ENCODE measurements at regions not wholly inside any gene's neighbourhood (a gene's known extent, or its start where the extent isn't known, plus 50 kb on each side); places are given as distances from the start of the nearest gene placed in this dataset.
"Not testable (repeated sequence)": the region's sequence is repeated elsewhere in the genome, so short reads cannot be mapped to it uniquely, and the experiment has no call there.

DNA sequence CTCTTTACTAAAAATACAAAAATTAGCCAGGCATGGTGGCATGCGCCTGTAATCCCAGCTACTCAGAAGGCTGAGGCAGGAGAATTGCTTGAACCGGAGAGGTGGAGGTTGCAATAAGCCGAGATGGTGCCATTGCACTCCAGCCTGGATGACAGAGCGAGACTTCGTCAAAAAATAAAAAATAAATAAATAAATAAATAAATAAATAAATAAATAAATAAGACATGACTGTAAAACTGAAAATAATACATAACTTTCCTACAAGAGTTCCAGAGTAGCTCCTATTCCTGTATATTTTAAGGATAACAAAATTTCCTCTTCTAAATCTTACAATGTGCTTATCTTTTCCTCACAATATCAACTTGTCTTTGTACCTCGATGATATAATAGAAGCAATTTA is 549.4 kb downstream of the TRAM1L1 start:
- not testable (repeated sequence) for DNase-seq

DNA sequence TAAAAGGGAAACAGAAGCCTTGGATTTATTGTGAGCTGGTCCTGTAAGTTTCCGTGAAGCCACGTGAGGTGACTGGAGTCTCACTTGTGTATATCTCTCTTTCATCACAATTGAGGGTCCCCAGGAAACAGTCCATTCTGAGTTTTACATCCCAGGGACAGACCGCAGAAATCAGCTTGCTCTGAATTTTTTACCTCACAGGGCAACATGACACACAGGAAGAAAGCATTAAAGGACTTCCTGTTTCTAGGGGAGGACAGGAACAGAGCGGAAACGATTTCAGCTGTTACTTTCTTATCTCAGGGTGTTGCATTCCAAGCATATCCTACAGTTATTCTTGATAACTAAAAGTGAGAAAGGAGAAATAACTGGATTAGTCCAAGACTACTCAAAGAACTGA is 553.5 kb downstream of the TRAM1L1 start:
- no peak for DNase-seq

GRCh38 chr4:116531026-116531425 is 554.4 kb downstream of the TRAM1L1 start:
- DNase-seq = no peak

DNA sequence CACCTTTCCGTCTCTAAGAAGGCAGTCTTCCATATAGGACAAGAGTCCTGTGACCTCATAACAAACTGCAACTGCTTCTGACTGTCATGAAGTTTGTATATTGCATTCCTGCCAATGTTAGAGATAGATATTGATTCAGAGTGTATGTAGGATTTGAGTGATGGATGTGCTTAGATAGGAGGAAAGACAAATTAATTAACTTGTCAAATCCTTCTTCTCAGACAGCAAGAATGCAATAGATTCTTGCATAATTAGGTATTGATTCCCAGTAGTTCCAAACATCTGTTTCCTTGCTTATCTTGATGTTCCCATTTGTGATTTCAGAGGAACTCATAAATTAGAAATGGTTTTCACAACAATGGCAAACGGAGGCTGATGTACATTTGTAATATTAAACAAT is 555.3 kb downstream of the TRAM1L1 start:
- no peak for DNase-seq

GRCh38 chr4:116529129-116529528 is 556.2 kb downstream of the TRAM1L1 start:
- DNase-seq = no peak

DNA sequence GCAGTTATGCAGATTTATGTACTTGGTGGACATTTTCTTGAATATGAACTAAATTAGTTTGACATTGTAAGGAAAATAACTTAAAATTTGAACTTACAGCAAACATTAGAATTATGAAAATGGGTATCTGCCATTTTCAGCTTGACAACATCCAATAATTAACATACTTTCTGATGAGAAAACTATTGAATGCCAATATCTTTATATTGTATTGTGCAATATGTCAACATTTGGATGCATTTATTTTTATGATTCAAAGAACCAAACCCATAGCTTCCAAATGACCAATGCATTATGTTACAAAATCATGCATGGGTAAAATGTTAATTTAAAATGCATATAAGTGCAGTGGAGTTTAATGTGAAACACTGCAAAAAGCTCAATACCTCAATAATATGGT is 562.5 kb downstream of the TRAM1L1 start:
- DNase-seq = no peak

- DNase-seq = no peak
Observed at GRCh38 chr4:116520886-116521285, 564.5 kb downstream of the TRAM1L1 start.

DNA sequence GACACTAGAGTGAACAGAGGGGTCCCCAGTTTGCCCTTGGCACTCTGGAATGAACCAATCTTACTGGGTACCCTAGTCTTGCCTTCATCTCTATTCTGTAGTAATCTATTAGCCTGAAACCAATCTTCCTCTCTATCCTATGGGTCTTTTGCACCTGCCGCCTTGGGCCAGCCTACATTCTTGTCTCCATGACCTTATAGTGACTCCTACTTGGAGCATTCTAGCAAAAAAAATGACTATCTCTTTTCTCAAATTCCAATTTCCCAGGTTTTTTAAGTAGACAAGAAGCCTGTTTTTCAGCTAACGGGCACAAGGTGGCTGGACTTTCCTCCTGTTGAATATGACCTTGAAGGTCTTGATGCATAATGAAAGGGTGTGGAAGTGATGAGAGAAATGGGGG is 568.7 kb downstream of the TRAM1L1 start:
- DNase-seq = no peak

DNA sequence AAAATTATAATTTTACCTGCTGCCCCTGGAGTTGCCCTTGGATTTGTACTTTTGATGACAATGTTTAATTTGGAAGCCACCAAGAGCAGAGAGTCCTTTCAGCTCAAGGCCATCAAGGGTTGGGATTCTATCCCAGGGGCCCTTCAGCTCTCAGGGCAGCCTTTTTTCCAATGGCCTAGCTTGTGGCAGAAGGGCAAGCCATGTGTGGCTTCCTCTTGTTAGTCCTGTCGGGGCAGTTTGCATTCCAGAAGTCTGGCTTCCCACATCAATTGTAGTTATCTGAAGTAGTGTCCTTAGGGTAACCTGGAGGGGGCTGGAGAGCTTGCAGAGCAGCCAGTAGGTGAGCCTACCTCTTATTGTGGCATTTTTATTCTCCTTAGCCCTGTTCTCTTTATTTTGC is 569.4 kb downstream of the TRAM1L1 start:
- peak; percentile 89 for DNase-seq

DNA sequence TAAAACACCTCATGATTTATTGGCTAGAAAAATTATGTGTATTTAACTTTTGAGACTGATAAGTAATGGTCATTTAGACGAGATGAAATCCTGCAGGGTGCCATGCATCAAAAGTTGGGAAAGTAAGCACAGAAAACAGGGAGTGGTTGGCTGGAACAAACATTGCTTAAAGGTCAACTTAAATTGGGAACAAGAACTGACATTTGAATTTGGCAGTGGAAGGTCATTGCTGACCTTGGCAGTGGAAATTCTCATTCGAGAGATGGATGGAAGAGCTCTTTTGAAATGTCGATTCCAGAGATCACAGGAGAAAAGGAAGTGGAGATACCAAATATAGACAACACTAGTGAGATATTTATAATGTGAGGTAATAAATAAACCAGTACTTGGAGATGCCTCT is 572.8 kb downstream of the TRAM1L1 start:
- DNase-seq = no peak

GRCh38 chr4:116501954-116502353 is 583.4 kb downstream of the TRAM1L1 start:
- DNase-seq = peak; percentile 87

DNA sequence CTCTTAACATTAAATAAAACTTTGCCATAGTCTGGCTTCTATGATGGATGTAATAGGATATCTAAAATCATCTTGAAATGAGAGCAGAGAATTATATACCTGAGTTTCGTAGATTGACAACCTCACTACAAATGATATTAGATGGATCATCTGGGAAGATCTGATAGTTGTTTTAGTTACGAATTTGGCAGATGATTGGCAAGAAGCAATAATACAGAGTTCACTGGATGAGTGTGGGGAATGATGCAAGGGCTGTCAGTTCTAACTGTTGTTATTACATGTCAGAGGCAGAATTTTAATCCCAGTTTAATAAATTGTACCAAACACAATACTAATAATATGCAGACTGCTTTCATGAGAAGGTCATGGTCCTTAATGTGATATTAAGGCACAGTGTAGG is 585.2 kb downstream of the TRAM1L1 start:
- DNase-seq = no peak

- DNase-seq = no peak
Observed at GRCh38 chr4:116489739-116490138, 595.6 kb downstream of the TRAM1L1 start.

DNA sequence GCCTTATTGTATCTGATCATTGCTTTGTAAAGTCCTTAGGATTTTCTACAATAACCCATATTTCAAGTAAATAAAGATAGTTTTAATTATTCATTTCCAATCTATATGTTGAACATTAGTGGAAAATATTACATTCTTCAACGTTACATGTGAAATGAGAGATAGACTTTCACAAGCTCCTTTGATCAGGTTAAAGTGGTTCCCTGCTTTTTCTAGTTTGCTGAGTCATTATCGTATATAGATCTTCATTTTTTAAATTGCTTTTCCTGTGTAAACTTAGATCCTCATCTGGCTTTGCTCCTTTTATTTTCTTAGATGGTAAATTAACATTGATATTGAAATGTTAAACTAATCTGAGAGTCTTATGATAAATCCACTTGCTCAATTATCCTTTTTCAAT is 599.0 kb downstream of the TRAM1L1 start:
- DNase-seq = no peak

DNA sequence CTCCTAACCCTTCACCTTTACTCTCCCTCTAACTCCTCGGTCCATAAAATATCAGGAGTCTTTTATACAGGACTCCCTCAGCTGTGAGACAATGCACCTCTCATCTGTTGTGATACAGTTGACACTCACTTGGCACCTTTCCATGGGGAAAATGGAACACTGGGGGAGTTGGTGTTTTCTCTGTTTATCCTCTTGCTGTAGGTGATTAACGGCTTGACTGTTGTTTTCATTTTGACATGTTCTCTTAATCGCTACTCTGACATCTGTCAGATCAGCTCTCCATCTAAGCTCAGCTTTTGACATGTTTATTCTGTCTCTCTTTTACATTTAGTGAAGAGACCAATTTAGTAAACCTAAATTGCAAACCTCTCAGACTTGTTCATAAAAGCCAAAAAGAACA is 604.8 kb downstream of the TRAM1L1 start:
- no peak for DNase-seq

- no peak for DNase-seq
Observed at GRCh38 chr4:116478343-116478742, 607.0 kb downstream of the TRAM1L1 start.

DNA sequence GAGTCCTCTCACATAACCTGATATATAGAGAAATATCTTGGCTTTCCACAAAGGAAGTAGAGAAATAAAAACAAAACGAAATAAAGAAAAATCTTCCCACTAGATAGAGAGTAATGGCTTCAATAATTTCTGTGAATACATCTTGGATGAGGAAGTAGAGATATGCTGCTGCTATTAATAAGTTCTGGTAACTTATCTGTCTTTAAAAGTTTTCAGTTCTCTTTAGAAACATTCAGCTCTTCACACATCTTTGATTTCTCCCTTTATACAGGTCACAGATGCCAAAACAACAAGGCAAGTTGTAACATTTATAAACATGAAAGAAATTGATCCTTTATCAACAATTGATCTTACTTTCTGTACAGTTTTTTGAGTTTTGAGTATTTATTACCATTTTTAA is 615.8 kb downstream of the TRAM1L1 start:
- no peak for DNase-seq

- DNase-seq = no peak
Observed at GRCh38 chr4:116453127-116453526, 632.2 kb downstream of the TRAM1L1 start.

GRCh38 chr4:116449764-116450163 is 635.6 kb downstream of the TRAM1L1 start:
- no peak for DNase-seq

GRCh38 chr4:116444117-116444516 is 641.3 kb downstream of the TRAM1L1 start:
- DNase-seq = no peak

GRCh38 chr4:116438981-116439729 is 646.2 kb downstream of the TRAM1L1 start:
- no peak for DNase-seq

GRCh38 chr4:116438417-116438816 is 647.0 kb downstream of the TRAM1L1 start:
- DNase-seq = no peak

GRCh38 chr4:116427666-116428065 is 657.7 kb downstream of the TRAM1L1 start:
- no peak for DNase-seq

DNA sequence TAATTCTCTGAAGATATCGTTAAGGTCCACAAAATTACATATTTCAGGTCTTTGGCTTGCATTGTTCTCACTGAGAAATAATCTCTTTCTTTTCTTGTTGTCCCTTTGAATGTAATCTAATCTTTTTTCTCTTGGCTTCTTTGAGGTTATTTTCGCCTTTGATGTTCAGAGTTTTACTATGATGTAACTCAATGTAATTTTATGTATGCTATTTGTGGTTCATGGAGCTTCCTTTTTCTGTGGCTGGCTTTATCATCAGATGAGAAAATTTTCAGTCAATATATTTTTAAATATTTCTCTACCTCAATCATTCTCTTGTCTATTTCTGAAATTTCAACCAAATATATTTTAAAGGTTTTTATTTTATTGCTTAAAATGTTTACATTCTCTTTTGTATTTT is 672.2 kb downstream of the TRAM1L1 start:
- DNase-seq = no peak

DNA sequence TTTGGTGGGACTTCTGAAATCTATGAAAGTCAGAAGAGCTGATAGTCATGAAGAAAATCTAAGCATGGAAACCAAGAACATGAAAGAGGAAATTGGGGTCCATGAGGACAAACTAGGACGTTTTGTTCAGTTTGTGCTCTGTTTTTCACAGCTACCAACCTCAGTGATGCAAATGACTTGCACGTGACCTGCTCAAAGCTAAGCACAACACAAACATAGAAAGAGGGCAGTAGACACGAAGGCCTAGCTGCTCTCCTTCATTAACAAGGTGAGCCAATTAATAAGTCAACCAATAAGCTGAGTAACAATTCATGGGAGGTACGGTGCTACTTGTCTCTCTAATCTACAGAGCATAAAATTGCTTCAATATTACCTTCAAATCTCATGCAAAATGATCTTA is 684.1 kb downstream of the TRAM1L1 start:
- DNase-seq = no peak

All from islet precursor cell (in vitro differentiated cells).